KMS-11 (cell line): ENCODE measurements at regions not wholly inside any gene's neighbourhood (a gene's known extent, or its start where the extent isn't known, plus 50 kb on each side); places are given as distances from the start of the nearest gene placed in this dataset.

Source experiments
- H2AFZ ChIP-seq: fragments of 200-600 bp; sonication (generic); 2 replicates; pipeline ENCODE4 v1.6.1; 2016; ENCODE audit warnings: antibody characterized with exemption, mixed run types, low read depth
- H3K27ac ChIP-seq: fragments of 200-600 bp; sonication (generic); 2 replicates; pipeline ENCODE4 v1.6.1; 2016; ENCODE audit warnings: mild to moderate bottlenecking, mixed run types
- H3K27me3 ChIP-seq: fragments of 200-600 bp; sonication (generic); 2 replicates; pipeline ENCODE4 v1.6.1; 2017; ENCODE audit warnings: mild to moderate bottlenecking, low read depth, mixed run types, moderate library complexity; ENCODE audit not compliant: insufficient read depth
- H3K36me3 ChIP-seq: fragments of 200-600 bp; sonication (generic); 2 replicates; pipeline ENCODE4 v1.6.1; 2017; ENCODE audit warnings: mild to moderate bottlenecking, mixed run types; ENCODE audit not compliant: insufficient read depth
- H3K4me1 ChIP-seq: fragments of 200-600 bp; sonication (generic); 2 replicates; pipeline ENCODE4 v1.6.1; 2016; ENCODE audit warnings: mild to moderate bottlenecking, low read depth, mixed run types; ENCODE audit not compliant: poor library complexity, severe bottlenecking
- H3K4me2 ChIP-seq: fragments of 200-600 bp; sonication (generic); 2 replicates; pipeline ENCODE4 v1.7.0; 2016; ENCODE audit warnings: mild to moderate bottlenecking, mixed run types
- H3K4me3 ChIP-seq: fragments of 200-600 bp; sonication (generic); IDR thresholded peaks from 2 replicates; pipeline ENCODE4 v1.6.1; 2017; ENCODE audit warnings: low read depth, low read length, mixed read lengths; ENCODE audit not compliant: insufficient read depth
- H3K79me2 ChIP-seq: fragments of 200-600 bp; sonication (generic); 2 replicates; pipeline ENCODE4 v1.6.1; 2016; ENCODE audit warnings: low read depth, mixed run types; ENCODE audit not compliant: insufficient read depth
- H3K9ac ChIP-seq: fragments of 200-600 bp; sonication (generic); 2 replicates; pipeline ENCODE4 v1.6.1; 2016; ENCODE audit warnings: mild to moderate bottlenecking, mixed run types
- H4K20me1 ChIP-seq: fragments of 200-600 bp; sonication (generic); 2 replicates; pipeline ENCODE4 v1.6.1; 2016; ENCODE audit warnings: mild to moderate bottlenecking, mixed run types; ENCODE audit not compliant: insufficient read depth
- TF ChIP-seq, protein P1 (sequence below): fragments of 200-600 bp; sonication (generic); conservative IDR thresholded peaks from 2 replicates; pipeline ENCODE4 v1.6.1; 2017; ENCODE audit warnings: low read depth, mild to moderate bottlenecking, antibody characterized with exemption, low read length, moderate library complexity, mixed read lengths

DNA sequence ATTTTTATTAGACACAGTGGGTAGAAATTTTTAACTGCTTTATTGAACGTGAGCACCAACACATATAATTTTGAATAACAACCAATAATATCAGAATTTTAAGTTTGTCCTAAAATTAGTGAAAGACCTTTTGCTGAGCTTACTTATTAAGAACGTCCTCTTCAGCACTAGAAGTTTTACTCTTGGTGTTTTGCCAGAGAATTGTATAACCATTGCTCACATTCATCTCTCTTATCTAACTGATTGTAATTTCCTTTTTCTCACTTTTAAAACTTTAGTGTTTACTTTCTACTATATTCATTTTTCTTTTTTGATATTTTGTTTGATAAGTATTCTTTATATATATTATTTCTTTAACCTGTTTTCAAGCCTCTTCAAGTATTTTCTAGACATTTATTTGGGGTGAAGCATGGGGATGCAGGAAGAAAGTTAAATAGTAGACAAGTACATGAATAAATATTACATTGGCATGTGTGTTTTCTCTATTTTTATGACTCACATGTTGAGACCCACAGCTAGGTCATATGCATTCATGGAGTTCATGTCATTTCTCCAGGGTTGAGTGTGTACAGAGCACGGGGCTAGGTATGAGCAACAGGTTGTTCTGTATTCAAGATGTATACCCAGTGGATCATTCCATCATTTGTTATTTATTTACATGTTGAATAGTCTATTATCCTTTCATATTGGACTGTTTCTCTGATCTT lies 90.6 kb downstream of the ATP6V1G3 start:
- H3K4me2 ChIP-seq = peak overlapping the region; percentile 13; the same call in 1 of the 2 replicates
- H3K4me3 ChIP-seq = no peak overlapping the region
- H3K27me3 ChIP-seq = no peaks in the 10 kb centered on the region
- TF ChIP-seq, protein P1, sequence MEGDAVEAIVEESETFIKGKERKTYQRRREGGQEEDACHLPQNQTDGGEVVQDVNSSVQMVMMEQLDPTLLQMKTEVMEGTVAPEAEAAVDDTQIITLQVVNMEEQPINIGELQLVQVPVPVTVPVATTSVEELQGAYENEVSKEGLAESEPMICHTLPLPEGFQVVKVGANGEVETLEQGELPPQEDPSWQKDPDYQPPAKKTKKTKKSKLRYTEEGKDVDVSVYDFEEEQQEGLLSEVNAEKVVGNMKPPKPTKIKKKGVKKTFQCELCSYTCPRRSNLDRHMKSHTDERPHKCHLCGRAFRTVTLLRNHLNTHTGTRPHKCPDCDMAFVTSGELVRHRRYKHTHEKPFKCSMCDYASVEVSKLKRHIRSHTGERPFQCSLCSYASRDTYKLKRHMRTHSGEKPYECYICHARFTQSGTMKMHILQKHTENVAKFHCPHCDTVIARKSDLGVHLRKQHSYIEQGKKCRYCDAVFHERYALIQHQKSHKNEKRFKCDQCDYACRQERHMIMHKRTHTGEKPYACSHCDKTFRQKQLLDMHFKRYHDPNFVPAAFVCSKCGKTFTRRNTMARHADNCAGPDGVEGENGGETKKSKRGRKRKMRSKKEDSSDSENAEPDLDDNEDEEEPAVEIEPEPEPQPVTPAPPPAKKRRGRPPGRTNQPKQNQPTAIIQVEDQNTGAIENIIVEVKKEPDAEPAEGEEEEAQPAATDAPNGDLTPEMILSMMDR = no peak
- no peaks in the 10 kb centered on the region for H3K79me2 ChIP-seq
- no peak overlapping the region for H3K9ac ChIP-seq
- no peaks in the 10 kb centered on the region for H3K36me3 ChIP-seq
- no peak overlapping the region for H3K27ac ChIP-seq
- H2AFZ ChIP-seq = no peak overlapping the region
- no peaks in the 10 kb centered on the region for H4K20me1 ChIP-seq
- H3K4me1 ChIP-seq = peaks cover 13% of the 10 kb centered on the region

GRCh38 chr1:198449261-198449660 lies 91.2 kb downstream of the ATP6V1G3 start:
- no peak overlapping the region for H3K4me3 ChIP-seq
- no peak overlapping the region for H2AFZ ChIP-seq
- no peaks in the 10 kb centered on the region for H3K27me3 ChIP-seq
- no peak overlapping the region for H3K27ac ChIP-seq
- H3K4me2 ChIP-seq = peak overlapping the region; percentile 13; the same call in 1 of the 2 replicates
- peaks cover 13% of the 10 kb centered on the region for H3K4me1 ChIP-seq
- TF ChIP-seq, protein P1 = no peak
- H4K20me1 ChIP-seq = no peaks in the 10 kb centered on the region
- no peaks in the 10 kb centered on the region for H3K36me3 ChIP-seq
- no peaks in the 10 kb centered on the region for H3K79me2 ChIP-seq
- H3K9ac ChIP-seq = no peak overlapping the region

DNA sequence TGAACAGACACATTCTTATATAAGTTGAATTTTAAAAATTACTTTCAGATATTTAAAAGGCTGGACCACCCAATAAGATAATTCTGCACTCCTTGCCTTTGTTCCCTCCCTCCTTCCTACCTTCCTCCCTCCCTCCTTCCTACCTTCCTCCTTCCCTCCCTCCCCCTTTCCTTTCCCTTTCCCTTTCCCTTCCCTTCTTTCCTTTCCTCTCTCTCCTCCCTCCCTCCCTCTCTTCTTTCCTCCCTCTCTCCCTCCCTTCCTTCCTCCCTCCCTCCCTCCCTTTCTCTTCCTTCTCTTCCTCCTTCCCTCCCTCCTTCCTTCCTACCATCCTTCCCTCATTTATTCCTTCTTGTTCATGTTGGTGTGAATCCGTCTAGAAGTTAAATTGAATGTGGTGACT lies 93.0 kb downstream of the ATP6V1G3 start:
- Histone ChIP-seq H2AFZ (no peak overlapping the region), H3K4me1 (peaks cover 13% of the 10 kb centered on the region), H3K27ac (no peak overlapping the region), H3K9ac (no peak overlapping the region), H3K27me3 (no peaks in the 10 kb centered on the region), H3K4me3 (no peak overlapping the region), H3K4me2 (no peak overlapping the region), H3K36me3 (no peaks in the 10 kb centered on the region), H4K20me1 (no peaks in the 10 kb centered on the region), H3K79me2 (no peaks in the 10 kb centered on the region)
- TF ChIP-seq, protein P1 = no peak

GRCh38 chr1:198445872-198446271 lies 94.6 kb downstream of the ATP6V1G3 start:
- Histone ChIP-seq H2AFZ (no peak overlapping the region), H3K4me1 (peaks cover 13% of the 10 kb centered on the region), H3K4me2 (no peak overlapping the region), H3K79me2 (no peaks in the 10 kb centered on the region), H3K9ac (no peak overlapping the region), H3K4me3 (no peak overlapping the region), H3K27me3 (no peaks in the 10 kb centered on the region), H3K27ac (no peak overlapping the region), H3K36me3 (no peaks in the 10 kb centered on the region), H4K20me1 (no peaks in the 10 kb centered on the region)
- TF ChIP-seq, protein P1 = no peak
